ENCODE measurements at regions not wholly inside any gene's neighbourhood (a gene's known extent, or its start where the extent isn't known, plus 50 kb on each side); places are given as distances from the start of the nearest gene placed in this dataset.

DNA sequence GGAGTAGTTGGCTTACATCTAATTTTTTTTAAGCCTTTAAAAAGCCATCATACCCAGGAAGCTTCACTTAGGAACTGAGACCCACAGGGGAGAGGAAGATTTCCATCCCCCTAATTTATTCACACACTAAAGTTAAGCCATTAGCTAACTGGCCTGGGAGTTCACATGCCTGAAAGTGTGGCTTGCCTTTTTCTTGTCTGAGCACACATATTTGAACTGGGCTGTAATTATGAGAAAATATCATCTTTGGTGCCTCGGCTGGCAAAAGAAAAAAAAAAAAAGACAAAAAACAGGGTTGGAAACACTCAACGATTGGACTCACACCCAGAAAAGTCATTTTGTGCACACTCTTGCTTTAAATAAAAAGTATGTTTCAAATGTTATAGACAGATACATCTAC lies 847.3 kb downstream of the MAT2B start:
- TF ChIP-seq, protein P1, sequence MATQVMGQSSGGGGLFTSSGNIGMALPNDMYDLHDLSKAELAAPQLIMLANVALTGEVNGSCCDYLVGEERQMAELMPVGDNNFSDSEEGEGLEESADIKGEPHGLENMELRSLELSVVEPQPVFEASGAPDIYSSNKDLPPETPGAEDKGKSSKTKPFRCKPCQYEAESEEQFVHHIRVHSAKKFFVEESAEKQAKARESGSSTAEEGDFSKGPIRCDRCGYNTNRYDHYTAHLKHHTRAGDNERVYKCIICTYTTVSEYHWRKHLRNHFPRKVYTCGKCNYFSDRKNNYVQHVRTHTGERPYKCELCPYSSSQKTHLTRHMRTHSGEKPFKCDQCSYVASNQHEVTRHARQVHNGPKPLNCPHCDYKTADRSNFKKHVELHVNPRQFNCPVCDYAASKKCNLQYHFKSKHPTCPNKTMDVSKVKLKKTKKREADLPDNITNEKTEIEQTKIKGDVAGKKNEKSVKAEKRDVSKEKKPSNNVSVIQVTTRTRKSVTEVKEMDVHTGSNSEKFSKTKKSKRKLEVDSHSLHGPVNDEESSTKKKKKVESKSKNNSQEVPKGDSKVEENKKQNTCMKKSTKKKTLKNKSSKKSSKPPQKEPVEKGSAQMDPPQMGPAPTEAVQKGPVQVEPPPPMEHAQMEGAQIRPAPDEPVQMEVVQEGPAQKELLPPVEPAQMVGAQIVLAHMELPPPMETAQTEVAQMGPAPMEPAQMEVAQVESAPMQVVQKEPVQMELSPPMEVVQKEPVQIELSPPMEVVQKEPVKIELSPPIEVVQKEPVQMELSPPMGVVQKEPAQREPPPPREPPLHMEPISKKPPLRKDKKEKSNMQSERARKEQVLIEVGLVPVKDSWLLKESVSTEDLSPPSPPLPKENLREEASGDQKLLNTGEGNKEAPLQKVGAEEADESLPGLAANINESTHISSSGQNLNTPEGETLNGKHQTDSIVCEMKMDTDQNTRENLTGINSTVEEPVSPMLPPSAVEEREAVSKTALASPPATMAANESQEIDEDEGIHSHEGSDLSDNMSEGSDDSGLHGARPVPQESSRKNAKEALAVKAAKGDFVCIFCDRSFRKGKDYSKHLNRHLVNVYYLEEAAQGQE (IDR thresholded peaks at IDR 0.05; ENCODE audit: low read depth, low read length), result no peak
- TF ChIP-seq FOXK2 (IDR thresholded peaks at IDR 0.05) (no peak), NFIC (IDR thresholded peaks at IDR 0.05; ENCODE audit: low read depth, low read length) (no peak), MEF2A (IDR thresholded peaks at IDR 0.05; ENCODE audit: insufficient read depth, low read depth, low read length) (no peak), SMAD1 (IDR thresholded peaks at IDR 0.05; ENCODE audit: low read depth, partially characterized antibody) (no peak), RUNX3 (IDR thresholded peaks at IDR 0.05; ENCODE audit: low read length) (no peak), WRNIP1 (IDR thresholded peaks at IDR 0.05; ENCODE audit: borderline replicate concordance, low read depth, low read length) (no peak), EGR1 (IDR thresholded peaks at IDR 0.05; ENCODE audit: borderline replicate concordance in 1 of 2, low read depth in 2 of 2, low read length in 2 of 2) (no peak), SIX5 (IDR thresholded peaks at IDR 0.05; ENCODE audit: low read depth, low read length, severe bottlenecking) (no peak), SREBF2 (IDR thresholded peaks at IDR 0.05; ENCODE audit: low read length) (no peak), HDGF (IDR thresholded peaks at IDR 0.05) (no peak), SREBF1 (IDR thresholded peaks at IDR 0.05; ENCODE audit: low read length) (no peak)
- TF ChIP-seq, protein P2, sequence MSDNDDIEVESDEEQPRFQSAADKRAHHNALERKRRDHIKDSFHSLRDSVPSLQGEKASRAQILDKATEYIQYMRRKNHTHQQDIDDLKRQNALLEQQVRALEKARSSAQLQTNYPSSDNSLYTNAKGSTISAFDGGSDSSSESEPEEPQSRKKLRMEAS (IDR thresholded peaks at IDR 0.05; ENCODE audit: low read depth, low read length), result no peak
- TF ChIP-seq, protein P3, sequence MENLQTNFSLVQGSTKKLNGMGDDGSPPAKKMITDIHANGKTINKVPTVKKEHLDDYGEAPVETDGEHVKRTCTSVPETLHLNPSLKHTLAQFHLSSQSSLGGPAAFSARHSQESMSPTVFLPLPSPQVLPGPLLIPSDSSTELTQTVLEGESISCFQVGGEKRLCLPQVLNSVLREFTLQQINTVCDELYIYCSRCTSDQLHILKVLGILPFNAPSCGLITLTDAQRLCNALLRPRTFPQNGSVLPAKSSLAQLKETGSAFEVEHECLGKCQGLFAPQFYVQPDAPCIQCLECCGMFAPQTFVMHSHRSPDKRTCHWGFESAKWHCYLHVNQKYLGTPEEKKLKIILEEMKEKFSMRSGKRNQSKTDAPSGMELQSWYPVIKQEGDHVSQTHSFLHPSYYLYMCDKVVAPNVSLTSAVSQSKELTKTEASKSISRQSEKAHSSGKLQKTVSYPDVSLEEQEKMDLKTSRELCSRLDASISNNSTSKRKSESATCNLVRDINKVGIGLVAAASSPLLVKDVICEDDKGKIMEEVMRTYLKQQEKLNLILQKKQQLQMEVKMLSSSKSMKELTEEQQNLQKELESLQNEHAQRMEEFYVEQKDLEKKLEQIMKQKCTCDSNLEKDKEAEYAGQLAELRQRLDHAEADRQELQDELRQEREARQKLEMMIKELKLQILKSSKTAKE (IDR thresholded peaks at IDR 0.05; ENCODE audit: low read depth, poor library complexity, severe bottlenecking), result no peak
- TF ChIP-seq, protein P4, sequence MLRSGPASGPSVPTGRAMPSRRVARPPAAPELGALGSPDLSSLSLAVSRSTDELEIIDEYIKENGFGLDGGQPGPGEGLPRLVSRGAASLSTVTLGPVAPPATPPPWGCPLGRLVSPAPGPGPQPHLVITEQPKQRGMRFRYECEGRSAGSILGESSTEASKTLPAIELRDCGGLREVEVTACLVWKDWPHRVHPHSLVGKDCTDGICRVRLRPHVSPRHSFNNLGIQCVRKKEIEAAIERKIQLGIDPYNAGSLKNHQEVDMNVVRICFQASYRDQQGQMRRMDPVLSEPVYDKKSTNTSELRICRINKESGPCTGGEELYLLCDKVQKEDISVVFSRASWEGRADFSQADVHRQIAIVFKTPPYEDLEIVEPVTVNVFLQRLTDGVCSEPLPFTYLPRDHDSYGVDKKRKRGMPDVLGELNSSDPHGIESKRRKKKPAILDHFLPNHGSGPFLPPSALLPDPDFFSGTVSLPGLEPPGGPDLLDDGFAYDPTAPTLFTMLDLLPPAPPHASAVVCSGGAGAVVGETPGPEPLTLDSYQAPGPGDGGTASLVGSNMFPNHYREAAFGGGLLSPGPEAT (IDR thresholded peaks at IDR 0.05; ENCODE audit: low read depth), result no peak
- ATAC-seq, result no peak
- Histone ChIP-seq H3K27ac (ENCODE audit: control insufficient read depth, insufficient read depth) (no peak overlapping the region), H3K36me3 (ENCODE audit: control insufficient read depth in 2 of 2, insufficient read depth in 2 of 2, low read length in 1 of 2) (no peaks in the 10 kb centered on the region), H2AFZ (ENCODE audit: control insufficient read depth, low read depth, low read length) (no peak overlapping the region), H3K4me1 (ENCODE audit: control insufficient read depth, insufficient read depth, low read length) (no peaks in the 10 kb centered on the region), H3K9ac (ENCODE audit: control insufficient read depth, insufficient read depth, low read length) (no peak overlapping the region), H3K4me2 (ENCODE audit: control insufficient read depth, insufficient read depth) (no peak overlapping the region), H3K27me3 (replicated peaks in 1 of 2; ENCODE audit: control insufficient read depth in 2 of 2, insufficient read depth in 2 of 2, low read length in 1 of 2) (no peaks in the 10 kb centered on the region), H4K20me1 (ENCODE audit: control insufficient read depth, insufficient read depth) (no peaks in the 10 kb centered on the region), H3K9me3 (replicated peaks; ENCODE audit: control insufficient read depth, insufficient read depth, low read length) (no peaks in the 10 kb centered on the region), H3K79me2 (ENCODE audit: control insufficient read depth, insufficient read depth, low read length) (no peaks in the 10 kb centered on the region), H3K4me3 (no peak overlapping the region)
- 11% methylated on average over 1 of the region's 2 CpGs for whole genome bisulfite sequencing (ENCODE audit: insufficient coverage, insufficient replicate concordance, low lambda C conversion rate, missing lambda C conversion rate)
- SMC1A ChIA-PET (ENCODE audit: uncharacterized antibody, unreplicated experiment), result interaction anchor here (0.6 to 8.7 kb wide), 10 partner anchors 11 to 208 kb away, joined by 3 to 98 read pairs (median 3); no protein-coding TSS in a partner anchor
- no peak for DNase-seq (ENCODE audit: low read depth, low spot score)
- POLR2A ChIA-PET, result interaction anchor here (0.6 kb wide), 1 partner anchor 40 kb away, joined by 3 read pairs; no protein-coding TSS in a partner anchor
- FAIRE-seq, result no peak
- in situ Hi-C loops (cut with MboI) (no loop called here), intact Hi-C loops (cut with micrococcal nuclease; ENCODE audit: unreplicated experiment) (no loop called here)
- RAD21 ChIA-PET (ENCODE audit: unreplicated experiment), result interaction anchor here (1.2 to 1.5 kb wide), 5 partner anchors 14 to 150 kb away, joined by 3 to 4 read pairs (median 3); no protein-coding TSS in a partner anchor
- CTCF ChIA-PET, result interaction anchor here (1.3 kb wide), 1 partner anchor 37 kb away, joined by 3 read pairs; no protein-coding TSS in a partner anchor
- no TSS peak for BruUV-seq (replicated peaks)

Measured in GM12878 (cell line).